Thymus (tissue), 11 donors: ENCODE measurements at regions not wholly inside any gene's neighbourhood (a gene's known extent, or its start where the extent isn't known, plus 50 kb on each side); places are given as distances from the start of the nearest gene placed in this dataset.

Experiments used
- DNase-seq, 9 donors: peaks; one replicate each; pipeline ENCODE4 v3.0.0-alpha.2; 2013; ENCODE audit warnings: low spot score in 9 of 9, low read depth in 6 of 9, missing footprints in 1 of 9
- H3K27ac ChIP-seq, 2 donors: one replicate each; pipeline ENCODE4 v1.5.1; 2013; ENCODE audit warnings: control low read depth in 1 of 2, low read depth in 1 of 2, low read length in 1 of 2, mild to moderate bottlenecking in 1 of 2, moderate library complexity in 1 of 2
- H3K27me3 ChIP-seq, 2 donors: one replicate each; pipeline ENCODE4 v1.5.1; 2013; ENCODE audit warnings: low read length in 1 of 2; ENCODE audit not compliant: control insufficient read depth in 2 of 2, insufficient read depth in 1 of 2
- H3K36me3 ChIP-seq, 2 donors: one replicate each; pipeline ENCODE4 v1.5.1; 2013; ENCODE audit warnings: low read length in 1 of 2, mild to moderate bottlenecking in 1 of 2, moderate library complexity in 1 of 2; ENCODE audit not compliant: control insufficient read depth in 2 of 2, insufficient read depth in 2 of 2
- H3K4me1 ChIP-seq, 2 donors: one replicate each; pipeline ENCODE4 v1.5.1; 2013; ENCODE audit warnings: low read length in 2 of 2; ENCODE audit not compliant: control insufficient read depth in 2 of 2, insufficient read depth in 2 of 2
- H3K4me3 ChIP-seq, 2 donors: one replicate each; pipeline ENCODE4 v1.5.1; 2013; ENCODE audit warnings: low read length in 2 of 2, control low read depth in 1 of 2, mild to moderate bottlenecking in 1 of 2
- H3K9me3 ChIP-seq, 2 donors: one replicate each; pipeline ENCODE4 v1.5.1; 2013; ENCODE audit warnings: low read length in 1 of 2, mild to moderate bottlenecking in 1 of 2; ENCODE audit not compliant: control insufficient read depth in 2 of 2, insufficient read depth in 1 of 2
- WGBS: extraction: QIAGEN DNeasy Blood & Tissue Kit; methylation state at CpG from one replicate; pipeline ENCODE4 v1.1.7; 2013; 5-methylcytosine and 5-hydroxymethylcytosine counted together
- donor health status: healthy.

GRCh38 chr19:30729451-30729850 is 357.3 kb downstream of the ZNF536 start:
- Histone ChIP-seq H3K9me3 (no peaks in the 10 kb centered on the region), H3K36me3 (no peaks in the 10 kb centered on the region), H3K27ac (no peak overlapping the region), H3K27me3 (no peaks in the 10 kb centered on the region), H3K4me1 (no peaks in the 10 kb centered on the region), H3K4me3 (no peak overlapping the region)
- 48% methylated on average over 6 of the region's 6 CpGs for WGBS
- DNase-seq, result no peak

- H3K9me3 ChIP-seq, result no peaks in the 10 kb centered on the region
- no peaks in the 10 kb centered on the region for H3K36me3 ChIP-seq
- DNase-seq, result no peak
- no peak overlapping the region for H3K27ac ChIP-seq
- H3K27me3 ChIP-seq, result peaks cover 5 to 13% of the 10 kb centered on the region in 2 donors
- WGBS, result 94% methylated on average over 9 of the region's 9 CpGs
- H3K4me1 ChIP-seq, result no peaks in the 10 kb centered on the region
- H3K4me3 ChIP-seq, result no peak overlapping the region
Observed at GRCh38 chr19:30722761-30723160, 350.6 kb downstream of the ZNF536 start.

GRCh38 chr19:30722186-30722585 is 350.0 kb downstream of the ZNF536 start:
- WGBS, result 92% methylated on average over 8 of the region's 8 CpGs
- no peaks in the 10 kb centered on the region for H3K36me3 ChIP-seq

GRCh38 chr19:30719999-30720345 is 347.8 kb downstream of the ZNF536 start:
- Histone ChIP-seq H3K9me3 (no peaks in the 10 kb centered on the region), H3K27ac (no peak overlapping the region), H3K4me1 (no peaks in the 10 kb centered on the region), H3K4me3 (peak overlapping the region in 1 of 2 donors; percentile 32), H3K36me3 (no peaks in the 10 kb centered on the region), H3K27me3 (peaks cover 5 to 13% of the 10 kb centered on the region in 2 donors)
- DNase-seq, result no peak
- 35% methylated on average over 9 of the region's 9 CpGs for WGBS

More at GRCh38 chr19:30722186-30722585, 350.0 kb downstream of the ZNF536 start:
- H3K9me3 ChIP-seq, result no peaks in the 10 kb centered on the region
- H3K27me3 ChIP-seq, result peaks cover 5 to 13% of the 10 kb centered on the region in 2 donors
- no peak overlapping the region for H3K4me3 ChIP-seq
- DNase-seq, result no peak
- no peak overlapping the region for H3K27ac ChIP-seq
- no peaks in the 10 kb centered on the region for H3K4me1 ChIP-seq

- Histone ChIP-seq H3K27ac (no peak overlapping the region), H3K36me3 (no peaks in the 10 kb centered on the region), H3K4me1 (no peaks in the 10 kb centered on the region), H3K4me3 (peak overlapping the region; percentile 30 to 32), H3K27me3 (peaks cover 5 to 13% of the 10 kb centered on the region in 2 donors), H3K9me3 (no peaks in the 10 kb centered on the region)
- WGBS, result 3% methylated on average over 54 of the region's 54 CpGs
- peak in 1 of 9 donors; percentile 1 for DNase-seq
Observed at GRCh38 chr19:30719189-30719998, 347.2 kb downstream of the ZNF536 start.

- Histone ChIP-seq H3K27me3 (peaks cover 5 to 13% of the 10 kb centered on the region in 2 donors), H3K36me3 (no peaks in the 10 kb centered on the region), H3K9me3 (no peaks in the 10 kb centered on the region), H3K4me1 (no peaks in the 10 kb centered on the region), H3K27ac (no peak overlapping the region), H3K4me3 (no peak overlapping the region)
- 81% methylated on average over 4 of the region's 4 CpGs for WGBS
- no peak for DNase-seq
Observed at GRCh38 chr19:30718707-30719106, 346.5 kb downstream of the ZNF536 start.

GRCh38 chr19:30718014-30718413 is 345.8 kb downstream of the ZNF536 start:
- H3K27ac ChIP-seq, result no peak overlapping the region
- WGBS, result 85% methylated on average over 2 of the region's 2 CpGs
- H3K4me1 ChIP-seq, result no peaks in the 10 kb centered on the region
- H3K9me3 ChIP-seq, result no peaks in the 10 kb centered on the region
- H3K4me3 ChIP-seq, result no peak overlapping the region
- no peaks in the 10 kb centered on the region for H3K36me3 ChIP-seq
- peaks cover 5 to 13% of the 10 kb centered on the region in 2 donors for H3K27me3 ChIP-seq
- DNase-seq, result no peak

- no peaks in the 10 kb centered on the region for H3K9me3 ChIP-seq
- H3K4me1 ChIP-seq, result no peaks in the 10 kb centered on the region
- H3K36me3 ChIP-seq, result no peaks in the 10 kb centered on the region
- H3K4me3 ChIP-seq, result no peak overlapping the region
- 91% methylated on average over 5 of the region's 5 CpGs for WGBS
- peaks cover 5 to 13% of the 10 kb centered on the region in 2 donors for H3K27me3 ChIP-seq
- no peak for DNase-seq
- H3K27ac ChIP-seq, result no peak overlapping the region
Observed at GRCh38 chr19:30717381-30717780, 345.2 kb downstream of the ZNF536 start.

GRCh38 chr19:30712431-30713337 is 340.5 kb downstream of the ZNF536 start:
- no peak for DNase-seq
- 92% methylated on average over 7 of the region's 7 CpGs for WGBS
- H3K4me3 ChIP-seq, result no peak overlapping the region
- H3K27ac ChIP-seq, result no peak overlapping the region
- peaks cover 3 to 8% of the 10 kb centered on the region in 2 donors for H3K27me3 ChIP-seq
- no peaks in the 10 kb centered on the region for H3K36me3 ChIP-seq
- H3K9me3 ChIP-seq, result no peaks in the 10 kb centered on the region
- no peaks in the 10 kb centered on the region for H3K4me1 ChIP-seq
